Uterus (tissue), 2 donors: ENCODE measurements at regions not wholly inside any gene's neighbourhood (a gene's known extent, or its start where the extent isn't known, plus 50 kb on each side); places are given as distances from the start of the nearest gene placed in this dataset.

Experiments
- CTCF ChIP-seq, 4 experiments: fragments of 200-600 bp in 2 of 4; fragments of 450-650 bp in 2 of 4; sonication (generic) in 2 of 4; IDR thresholded peaks; one replicate each; pipeline ENCODE4 v1.5.1; 2016 to 2019; ENCODE audit warnings: antibody characterized with exemption in 4 of 4, mild to moderate bottlenecking in 2 of 4, moderate library complexity in 1 of 4
- POLR2A ChIP-seq, 2 donors: fragments of 450-650 bp; IDR thresholded peaks; one replicate each; pipeline ENCODE4 v1.6.1; 2016; ENCODE audit warnings: antibody characterized with exemption in 2 of 2, mild to moderate bottlenecking in 1 of 2, moderate library complexity in 1 of 2

GRCh38 chr2:235131334-235132305, 179.8 kb downstream of the SH3BP4 start:
- TF ChIP-seq CTCF (IDR thresholded peaks at IDR 0.05), result no peak
- TF ChIP-seq POLR2A (IDR thresholded peaks at IDR 0.05), result no peak
